Activated naive CD4-positive, alpha-beta T cell treated with anti-CD3 and anti-CD28 coated beads, Interleukin-2, amount 50 U/mL, for 72 hours (primary cell): ENCODE measurements at regions not wholly inside any gene's neighbourhood (a gene's known extent, or its start where the extent isn't known, plus 50 kb on each side); places are given as distances from the start of the nearest gene placed in this dataset.

Source experiments
- ATAC-seq, 2 donors: fragments of 150-1000 bp; cut with Tn5 transposase; 2 replicates each; pipeline ENCODE4 v1.10.0; 2021; ENCODE audit warnings: mild to moderate bottlenecking in 2 of 2, moderate library complexity in 2 of 2
- DNase-seq, 2 donors: peaks; one replicate each; pipeline ENCODE4 v3.0.0; 2021 to 2022; ENCODE audit warnings: low spot score in 2 of 2
- H3K27ac Mint-ChIP-seq, 2 donors: one replicate each; pipeline ENCODE4 v1.8.0; 2022; ENCODE audit warnings: mild to moderate bottlenecking in 2 of 2, mixed read lengths in 2 of 2
- H3K36me3 Mint-ChIP-seq, 2 donors: one replicate each; pipeline ENCODE4 v1.8.0; 2022; ENCODE audit warnings: mixed read lengths in 2 of 2
- H3K9me3 Mint-ChIP-seq, 2 donors: one replicate each; pipeline ENCODE4 v1.8.0; 2022; ENCODE audit warnings: mixed read lengths in 2 of 2

DNA sequence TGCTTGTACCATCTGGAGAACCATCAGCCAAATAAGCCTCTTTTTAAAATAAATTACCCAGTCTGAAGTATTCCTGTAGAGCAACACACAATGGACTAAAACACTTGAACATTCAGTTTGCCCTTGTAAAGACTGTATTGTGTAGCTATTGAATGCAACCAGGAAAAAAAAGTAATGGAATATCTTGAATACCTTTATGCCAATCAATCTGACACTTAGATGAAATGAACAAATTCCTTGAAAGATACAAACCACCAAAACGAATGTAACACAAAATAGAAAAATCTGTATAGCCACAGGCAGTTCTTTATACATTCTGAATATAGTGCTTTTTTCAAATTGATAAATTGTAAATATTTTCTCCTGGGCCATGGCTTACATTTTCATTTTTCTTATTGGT lies 63.3 kb upstream of the KCNJ16 start:
- H3K36me3 Mint-ChIP-seq: no peaks in the 10 kb centered on the region
- no peak overlapping the region for H3K27ac Mint-ChIP-seq
- ATAC-seq: no peak
- no peak for DNase-seq
- peaks cover 0 to 8% of the 10 kb centered on the region in 2 donors for H3K9me3 Mint-ChIP-seq

GRCh38 chr17:70013911-70014310 lies 61.1 kb upstream of the KCNJ16 start:
- Mint-ChIP-seq H3K27ac (no peak overlapping the region), H3K36me3 (no peaks in the 10 kb centered on the region), H3K9me3 (peaks cover 0 to 4% of the 10 kb centered on the region in 2 donors)
- ATAC-seq (no peak), DNase-seq (no peak)

DNA sequence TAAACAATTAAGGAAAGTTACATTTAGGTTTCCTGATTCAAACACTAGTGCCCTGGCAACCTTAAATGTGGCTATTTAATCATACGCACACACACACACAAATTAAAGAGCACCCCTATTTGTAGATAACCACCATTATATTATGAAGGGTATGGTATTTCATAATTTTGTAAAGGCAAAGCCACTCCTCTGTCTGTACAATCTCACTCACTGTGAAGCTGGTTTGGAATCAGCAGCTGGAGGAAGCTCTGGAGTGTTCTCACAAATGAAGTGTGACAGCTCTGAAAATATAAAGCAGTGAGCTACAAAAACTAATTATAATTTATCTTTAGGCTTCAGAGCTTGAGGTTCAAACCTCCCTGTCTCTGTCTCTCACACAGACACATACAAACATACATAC lies 57.9 kb upstream of the KCNJ16 start:
- H3K36me3 Mint-ChIP-seq: no peaks in the 10 kb centered on the region

GRCh38 chr17:70017941-70018340 lies 57.1 kb upstream of the KCNJ16 start:
- Mint-ChIP-seq H3K36me3 (no peaks in the 10 kb centered on the region), H3K27ac (no peak overlapping the region), H3K9me3 (no peaks in the 10 kb centered on the region)
- DNase-seq (no peak), ATAC-seq (no peak)

More for the DNA sequence above, 57.9 kb upstream of the KCNJ16 start:
- H3K9me3 Mint-ChIP-seq: no peaks in the 10 kb centered on the region
- ATAC-seq (no peak), DNase-seq (no peak)
- no peak overlapping the region for H3K27ac Mint-ChIP-seq

DNA sequence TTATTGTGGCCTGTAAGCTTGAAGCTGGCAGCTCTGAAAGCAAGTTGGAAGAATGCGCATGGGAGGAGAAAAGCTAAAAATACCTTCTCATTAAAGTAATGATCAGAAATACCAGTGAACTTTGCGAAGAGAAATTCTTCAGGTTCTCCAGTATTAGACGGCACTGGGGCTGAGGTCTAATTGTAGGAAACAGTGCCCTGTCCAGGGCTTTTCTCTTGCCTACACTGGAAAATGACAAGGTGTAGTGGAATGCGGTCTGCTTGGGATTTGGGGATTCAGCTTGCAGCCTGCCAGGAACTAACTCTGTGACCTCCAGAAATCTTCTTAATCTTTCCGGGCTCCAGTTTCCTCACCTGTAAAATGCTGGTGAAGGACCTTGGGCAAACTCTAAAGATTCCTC lies 53.3 kb upstream of the KCNJ16 start:
- H3K27ac Mint-ChIP-seq: no peak overlapping the region
- DNase-seq: no peak
- no peak for ATAC-seq
- H3K9me3 Mint-ChIP-seq: no peaks in the 10 kb centered on the region
- no peaks in the 10 kb centered on the region for H3K36me3 Mint-ChIP-seq

- H3K9me3 Mint-ChIP-seq: no peaks in the 10 kb centered on the region
- H3K36me3 Mint-ChIP-seq: no peaks in the 10 kb centered on the region
- ATAC-seq: no peak
- DNase-seq: no peak
- H3K27ac Mint-ChIP-seq: no peak overlapping the region
Measured at GRCh38 chr17:70022175-70022574, 52.9 kb upstream of the KCNJ16 start.

DNA sequence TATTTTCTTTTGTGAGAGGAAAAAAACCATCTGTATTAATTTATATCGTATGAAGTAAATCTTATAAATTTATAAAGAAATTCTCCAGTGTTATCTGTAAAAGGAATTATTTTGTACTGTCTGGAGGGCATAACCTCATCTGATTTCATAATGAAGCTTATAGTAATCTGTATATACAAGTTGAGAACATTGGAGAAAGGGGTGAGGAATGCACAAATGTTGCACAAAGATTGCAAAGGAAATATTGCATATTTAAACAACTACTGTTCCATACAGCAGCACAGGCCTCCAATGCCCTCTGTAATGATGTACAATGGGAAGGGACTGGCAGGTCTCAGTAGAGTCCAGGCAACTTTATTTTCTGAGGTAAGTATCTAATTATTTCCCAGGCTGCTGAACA lies 50.8 kb upstream of the KCNJ16 start:
- Mint-ChIP-seq H3K27ac (no peak overlapping the region), H3K9me3 (no peaks in the 10 kb centered on the region), H3K36me3 (no peaks in the 10 kb centered on the region)
- no peak for ATAC-seq
- no peak for DNase-seq
